ENCODE measurements at regions not wholly inside any gene's neighbourhood (a gene's known extent, or its start where the extent isn't known, plus 50 kb on each side); places are given as distances from the start of the nearest gene placed in this dataset.

DNA sequence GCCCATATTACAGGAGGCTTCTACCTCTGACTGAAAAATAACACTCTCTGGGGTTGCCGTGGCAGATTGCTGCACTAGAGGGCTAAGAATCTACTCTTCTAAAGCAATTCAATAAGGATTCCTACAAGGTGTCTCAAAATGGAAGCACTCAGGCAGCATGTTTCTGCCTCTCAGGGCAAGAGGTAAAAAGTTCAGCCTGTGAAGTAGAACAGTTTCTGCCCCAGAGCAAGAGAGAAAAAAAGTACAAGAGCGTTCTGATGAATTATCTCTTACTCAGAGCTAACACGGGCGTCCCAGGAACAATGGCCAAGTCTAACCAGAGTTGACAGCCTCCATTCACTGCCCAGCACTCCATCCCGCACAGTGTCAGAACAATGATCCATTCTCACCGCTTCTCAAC, 71.3 kb upstream of the TES start:
- DNase-seq (ENCODE audit: low read depth, low spot score) (no peak), FAIRE-seq (peak; percentile 87)
- Histone ChIP-seq H3K9me3 (ENCODE audit: control insufficient read depth, low read depth, low read length) (no peaks in the 10 kb centered on the region), H3K79me2 (ENCODE audit: control insufficient read depth, insufficient read depth, low read length) (no peaks in the 10 kb centered on the region), H3K36me3 (ENCODE audit: control insufficient read depth in 2 of 2, extremely low read depth in 1 of 2, insufficient read depth in 2 of 2, low read length in 2 of 2) (no peaks in the 10 kb centered on the region), H2AFZ (ENCODE audit: control insufficient read depth, low read length) (peak overlapping the region; percentile 71), H4K20me1 (ENCODE audit: control insufficient read depth, extremely low read depth, insufficient read depth, low read length) (no peaks in the 10 kb centered on the region), H3K27ac (ENCODE audit: control insufficient read depth, insufficient read depth, low read length) (peak overlapping the region; percentile 25), H3K27me3 (ENCODE audit: control insufficient read depth, extremely low read depth, insufficient read depth, low read length) (no peaks in the 10 kb centered on the region), H3K4me2 (ENCODE audit: control insufficient read depth, extremely low read depth, insufficient read depth, low read depth, low read length) (peak overlapping the region; percentile 33), H3K4me1 (ENCODE audit: control insufficient read depth, extremely low read depth, insufficient read depth, low read length) (peaks cover 16% of the 10 kb centered on the region), H3K9me1 (ENCODE audit: control insufficient read depth, extremely low read depth, insufficient read depth, low read length) (no peaks in the 10 kb centered on the region), H3K4me3 (ENCODE audit: control insufficient read depth in 2 of 3, extremely low read depth in 1 of 3, insufficient read depth in 2 of 3, low read depth in 1 of 3, low read length in 3 of 3) (no peak overlapping the region), H3K9ac (ENCODE audit: control insufficient read depth, extremely low read depth, insufficient read depth, low read length) (no peak overlapping the region)
- TF ChIP-seq CTCF (optimal IDR thresholded peaks at IDR 0.05 in 1 of 3, IDR thresholded peaks at IDR 0.05 in 1 of 3, conservative IDR thresholded peaks at IDR 0.05 in 1 of 3; ENCODE audit: extremely low read depth in 1 of 3, insufficient read depth in 2 of 3, low read length in 3 of 3) (no peak), EZH2 (IDR thresholded peaks at IDR 0.05; ENCODE audit: low read length) (no peak)
- dilution Hi-C loops (cut with MboI; ENCODE audit: extremely low pct_ligation_motif_present, low sequenced_read_pairs) = no loop called here

GRCh38 chr7:116139807-116140206, 70.5 kb upstream of the TES start:
- TF ChIP-seq EZH2 (IDR thresholded peaks at IDR 0.05; ENCODE audit: low read length) (no peak), CTCF (optimal IDR thresholded peaks at IDR 0.05 in 1 of 3, IDR thresholded peaks at IDR 0.05 in 1 of 3, conservative IDR thresholded peaks at IDR 0.05 in 1 of 3; ENCODE audit: extremely low read depth in 1 of 3, insufficient read depth in 2 of 3, low read length in 3 of 3) (no peak)

More at GRCh38 chr7:116139807-116140206, 70.5 kb upstream of the TES start:
- Histone ChIP-seq H3K4me3 (ENCODE audit: control insufficient read depth in 2 of 3, extremely low read depth in 1 of 3, insufficient read depth in 2 of 3, low read depth in 1 of 3, low read length in 3 of 3) (no peak overlapping the region), H3K36me3 (ENCODE audit: control insufficient read depth in 2 of 2, extremely low read depth in 1 of 2, insufficient read depth in 2 of 2, low read length in 2 of 2) (no peaks in the 10 kb centered on the region), H3K27ac (ENCODE audit: control insufficient read depth, insufficient read depth, low read length) (no peak overlapping the region), H3K9ac (ENCODE audit: control insufficient read depth, extremely low read depth, insufficient read depth, low read length) (no peak overlapping the region), H3K4me1 (ENCODE audit: control insufficient read depth, extremely low read depth, insufficient read depth, low read length) (peaks cover 16% of the 10 kb centered on the region), H3K27me3 (ENCODE audit: control insufficient read depth, extremely low read depth, insufficient read depth, low read length) (no peaks in the 10 kb centered on the region), H2AFZ (ENCODE audit: control insufficient read depth, low read length) (no peak overlapping the region), H4K20me1 (ENCODE audit: control insufficient read depth, extremely low read depth, insufficient read depth, low read length) (no peaks in the 10 kb centered on the region), H3K9me3 (ENCODE audit: control insufficient read depth, low read depth, low read length) (no peaks in the 10 kb centered on the region), H3K9me1 (ENCODE audit: control insufficient read depth, extremely low read depth, insufficient read depth, low read length) (no peaks in the 10 kb centered on the region), H3K79me2 (ENCODE audit: control insufficient read depth, insufficient read depth, low read length) (no peaks in the 10 kb centered on the region), H3K4me2 (ENCODE audit: control insufficient read depth, extremely low read depth, insufficient read depth, low read depth, low read length) (no peak overlapping the region)
- DNase-seq (ENCODE audit: low read depth, low spot score) = no peak
- dilution Hi-C loops (cut with MboI; ENCODE audit: extremely low pct_ligation_motif_present, low sequenced_read_pairs) = no loop called here
- peak; percentile 58 for FAIRE-seq

Measured in keratinocyte (primary cell).